Ammon's horn (tissue), 1 donor: ENCODE measurements at regions not wholly inside any gene's neighbourhood (a gene's known extent, or its start where the extent isn't known, plus 50 kb on each side); places are given as distances from the start of the nearest gene placed in this dataset.
A peak's percentile ranks its signal among the peaks of the same experiment; 100 is the strongest.

Experiments used
- DNase-seq: peaks from one replicate; pipeline ENCODE4 v3.0.0-alpha.2; 2016; ENCODE audit warnings: low spot score

GRCh38 chr10:88168171-88169036 lies 305.0 kb downstream of the PTEN start:
- DNase-seq, result no peak

GRCh38 chr10:88169037-88169319 lies 305.6 kb downstream of the PTEN start:
- no peak for DNase-seq

DNA sequence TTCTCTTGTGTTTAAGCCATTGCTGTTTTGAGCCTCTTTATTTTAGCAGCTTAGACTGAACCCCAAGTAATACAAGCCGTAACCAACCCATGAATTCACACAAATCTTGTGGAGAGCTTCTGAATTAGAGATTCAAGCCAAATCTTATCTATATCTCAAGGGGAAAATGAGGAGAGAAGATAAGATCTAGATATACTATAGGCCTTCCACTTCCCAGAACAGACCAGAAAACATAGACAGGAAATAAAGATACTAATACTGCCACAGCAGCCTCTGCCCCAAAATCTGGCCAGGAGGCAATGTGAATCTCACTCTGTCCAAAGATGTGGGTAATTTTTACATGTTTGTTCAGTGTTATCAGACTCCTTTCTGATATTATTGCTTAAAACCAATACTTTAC lies 307.2 kb downstream of the PTEN start:
- no peak for DNase-seq

- DNase-seq, result no peak
These were observed 308.7 kb downstream of the PTEN start for GRCh38 chr10:88172159-88172558.

GRCh38 chr10:88174391-88174790 lies 311.0 kb downstream of the PTEN start:
- DNase-seq, result no peak

GRCh38 chr10:88178758-88179157 lies 315.3 kb downstream of the PTEN start:
- no peak for DNase-seq

GRCh38 chr10:88179831-88180230 lies 316.4 kb downstream of the PTEN start:
- DNase-seq, result no peak

DNA sequence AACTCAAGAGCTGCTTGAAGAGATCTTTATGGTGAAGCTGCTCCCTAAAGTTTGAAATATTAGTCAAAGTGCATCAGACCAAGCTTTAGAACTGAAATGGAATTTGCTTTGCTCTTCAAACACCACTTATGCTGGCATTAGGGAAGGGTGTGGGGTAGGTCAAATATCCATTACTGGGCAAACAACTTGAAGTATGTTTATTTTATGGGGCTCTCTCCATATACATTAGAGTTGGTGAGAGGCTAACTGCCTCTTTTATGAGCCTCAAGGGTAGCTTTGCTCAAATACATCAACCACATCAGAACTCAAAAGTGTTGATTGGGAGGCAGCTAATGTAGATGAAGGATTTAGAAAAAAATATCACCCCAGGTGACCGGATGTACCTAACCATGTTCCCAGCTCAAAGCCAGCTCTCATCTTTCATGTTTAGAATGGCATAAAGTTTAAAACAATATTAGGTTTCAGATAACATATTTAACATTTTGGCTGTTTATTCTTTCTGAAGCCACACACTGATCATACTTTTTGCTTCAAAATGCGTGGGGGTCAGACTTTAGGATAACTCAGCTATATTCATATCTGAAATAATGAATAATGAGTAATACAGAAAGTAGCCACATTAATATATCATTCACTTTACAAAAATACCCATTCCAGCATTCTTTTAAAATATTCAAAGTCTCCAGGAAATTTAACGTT lies 318.6 kb downstream of the PTEN start:
- no peak for DNase-seq

- no peak for DNase-seq
These were observed 319.1 kb downstream of the PTEN start for GRCh38 chr10:88182601-88182930.

DNA sequence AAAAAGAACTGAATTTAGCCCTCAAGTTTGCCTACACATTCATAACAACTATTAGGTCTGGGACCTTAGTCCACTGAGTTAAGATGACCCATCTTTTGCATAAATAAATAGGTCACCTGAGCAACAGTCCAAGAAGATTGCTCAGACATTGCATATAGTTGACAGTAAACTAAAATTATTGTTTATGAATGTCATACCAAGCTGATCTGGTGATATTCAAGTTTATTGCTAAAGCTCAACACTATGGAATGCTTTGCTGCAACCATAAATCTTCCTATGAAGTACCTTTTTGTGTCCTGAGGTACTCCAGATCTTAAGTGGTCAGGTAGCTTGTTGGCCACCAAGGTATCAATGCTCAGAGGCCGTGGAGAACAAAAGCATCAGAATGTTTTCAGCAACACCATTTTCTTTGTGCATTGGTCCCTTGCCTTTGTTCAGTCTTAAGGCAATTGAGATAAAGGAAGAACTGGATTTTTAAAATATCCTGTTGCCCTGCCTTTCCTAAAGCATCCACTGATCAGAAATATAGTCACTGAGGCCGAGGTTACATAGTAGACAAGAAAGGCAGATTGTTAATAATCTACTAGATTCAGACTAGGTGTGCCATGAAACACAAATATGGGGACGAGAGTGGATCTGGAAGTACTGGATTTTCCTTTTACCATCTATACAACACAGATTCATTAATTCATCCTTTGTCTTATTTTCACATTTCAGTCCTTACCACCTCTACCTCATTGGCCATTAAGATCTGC lies 321.3 kb downstream of the PTEN start:
- no peak for DNase-seq

DNA sequence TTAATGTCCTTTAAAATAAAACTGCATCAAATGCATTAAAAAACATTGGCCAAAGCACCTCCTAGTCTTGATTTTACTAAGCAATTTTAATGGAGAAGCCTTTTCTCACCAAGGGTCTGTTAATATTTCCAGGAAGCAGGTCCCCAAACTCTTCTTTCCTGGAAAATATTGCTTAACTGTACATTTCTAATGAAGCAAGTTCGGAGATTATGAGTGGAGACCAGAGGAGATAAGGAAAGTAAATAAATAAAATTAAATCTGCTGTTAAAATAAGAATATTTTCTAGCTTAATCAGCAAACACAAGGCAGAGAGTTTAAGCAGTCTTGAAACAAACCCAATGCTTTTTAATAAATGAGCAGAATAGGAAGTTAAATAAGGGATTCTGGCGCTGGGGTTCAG lies 322.4 kb downstream of the PTEN start:
- no peak for DNase-seq

- no peak for DNase-seq
These were observed 322.9 kb downstream of the PTEN start for GRCh38 chr10:88186335-88186734.

DNA sequence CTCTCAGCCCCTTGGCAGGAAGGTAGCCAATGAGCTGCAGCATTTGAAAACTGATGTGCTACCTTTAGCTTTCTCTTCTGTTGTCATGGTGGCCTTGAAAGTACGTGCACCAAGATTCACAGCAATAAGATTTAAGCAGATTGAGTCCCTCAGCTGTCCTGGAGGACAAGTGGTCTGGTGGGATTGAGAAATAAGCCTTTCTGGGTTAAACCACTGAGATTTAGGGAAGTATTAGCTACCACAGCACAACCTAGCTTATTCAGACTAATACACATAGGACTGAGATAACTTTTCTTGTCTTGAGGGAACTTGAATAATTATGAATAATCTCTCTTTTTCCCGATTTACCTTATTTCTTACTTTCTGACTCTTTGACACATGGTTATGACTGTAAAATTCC lies 324.0 kb downstream of the PTEN start:
- DNase-seq, result no peak

DNA sequence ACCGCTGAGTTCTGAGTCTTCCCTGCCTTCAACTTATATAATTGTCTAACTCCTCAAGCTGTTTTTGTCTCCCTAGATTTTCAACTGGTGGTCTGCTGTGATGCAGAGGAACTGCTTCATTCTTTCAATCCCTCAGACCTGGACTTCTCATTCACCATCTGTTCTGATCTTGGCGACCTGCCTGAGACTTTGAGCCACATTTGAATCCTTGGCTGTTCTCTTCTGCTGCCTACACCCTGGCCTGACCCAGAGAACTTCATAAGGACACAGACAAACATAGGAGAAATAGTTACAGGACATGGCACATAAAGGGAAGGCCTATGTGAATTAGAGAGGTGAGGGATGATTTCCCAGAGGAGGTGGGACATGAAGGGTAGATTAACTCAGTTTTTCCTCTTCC lies 326.7 kb downstream of the PTEN start:
- no peak for DNase-seq

DNA sequence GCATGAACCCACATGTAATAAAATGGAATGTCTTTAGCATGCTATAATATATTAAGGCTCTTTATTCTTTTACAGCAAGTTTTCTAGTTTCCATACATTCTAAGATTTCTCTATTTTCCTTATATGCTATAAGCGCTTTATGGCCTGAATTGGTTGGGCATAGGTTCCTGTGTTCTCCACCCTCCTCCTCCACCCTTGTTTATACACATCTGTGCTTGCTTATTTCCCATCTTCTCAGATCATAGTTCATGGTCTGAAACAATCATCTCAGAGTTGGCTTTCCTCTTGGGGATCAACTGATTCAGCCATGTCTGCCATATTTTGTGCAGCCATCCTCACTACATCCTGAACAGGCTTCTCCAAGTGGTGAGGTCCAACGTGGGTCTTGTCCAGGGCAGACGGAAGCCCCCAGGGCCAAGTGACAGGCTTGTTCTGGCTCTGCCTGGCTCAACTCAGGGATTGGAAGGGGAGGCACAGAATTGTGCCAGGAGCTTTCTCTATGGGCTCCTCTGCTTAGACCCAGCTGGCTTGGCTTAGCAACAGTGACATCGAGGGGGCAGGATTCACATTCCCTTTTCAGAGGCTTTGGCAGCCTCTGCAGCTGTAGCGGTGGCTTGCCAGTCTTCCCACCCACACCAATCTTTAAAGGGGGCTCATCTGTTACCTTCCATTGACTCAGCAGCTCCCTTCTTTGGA lies 327.3 kb downstream of the PTEN start:
- DNase-seq, result peak; percentile 10

DNA sequence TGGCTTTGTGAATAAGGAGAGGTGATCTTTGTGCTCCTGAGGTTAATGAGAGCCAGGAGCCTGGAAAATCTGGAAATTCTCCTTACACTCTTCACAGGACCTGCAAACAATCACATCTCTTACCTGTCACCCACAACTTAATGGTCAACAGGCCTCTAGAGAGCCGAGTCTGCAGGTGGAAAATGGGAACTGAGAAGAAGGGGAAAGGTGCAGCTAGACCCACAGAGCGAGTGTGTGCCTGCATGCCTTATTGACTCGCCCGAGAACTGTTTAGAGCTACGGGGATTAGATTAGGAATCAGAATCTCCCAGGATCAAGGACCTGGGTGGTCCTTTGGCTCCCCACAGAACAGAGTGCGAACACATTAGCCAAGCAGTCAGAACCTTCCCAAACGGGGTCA lies 329.6 kb downstream of the PTEN start:
- DNase-seq, result no peak

GRCh38 chr10:88194041-88194887 lies 330.8 kb downstream of the PTEN start:
- DNase-seq, result no peak

GRCh38 chr10:88194961-88195367 lies 331.5 kb downstream of the PTEN start:
- no peak for DNase-seq

- no peak for DNase-seq
These were observed 332.4 kb downstream of the PTEN start for GRCh38 chr10:88195841-88196240.

GRCh38 chr10:88196291-88196690 lies 332.9 kb downstream of the PTEN start:
- no peak for DNase-seq

- no peak for DNase-seq
These were observed 334.6 kb downstream of the PTEN start for GRCh38 chr10:88198023-88198422.
